ENCODE measurements at regions not wholly inside any gene's neighbourhood (a gene's known extent, or its start where the extent isn't known, plus 50 kb on each side); places are given as distances from the start of the nearest gene placed in this dataset.

DNA sequence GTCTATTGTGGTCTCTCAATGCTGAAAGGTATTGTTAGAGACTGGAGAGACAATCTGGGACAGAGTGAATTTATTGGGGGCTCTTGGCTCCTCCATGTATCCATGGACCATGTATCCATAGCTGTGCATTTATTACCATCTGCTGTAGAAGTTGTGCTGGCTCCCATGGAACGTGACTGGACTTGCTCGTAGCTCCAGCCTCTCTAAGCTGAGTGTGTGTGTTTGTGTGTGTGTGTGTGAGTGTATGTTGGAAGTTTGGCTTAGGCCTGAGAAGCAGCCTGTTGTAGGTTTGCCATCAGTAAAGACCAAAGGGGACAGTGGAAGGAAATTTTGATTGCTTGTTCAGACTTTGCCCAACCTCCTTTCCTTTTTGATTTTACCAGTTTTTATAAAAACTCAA is 105.7 kb upstream of the USP24 start:
- TF ChIP-seq, protein P1, sequence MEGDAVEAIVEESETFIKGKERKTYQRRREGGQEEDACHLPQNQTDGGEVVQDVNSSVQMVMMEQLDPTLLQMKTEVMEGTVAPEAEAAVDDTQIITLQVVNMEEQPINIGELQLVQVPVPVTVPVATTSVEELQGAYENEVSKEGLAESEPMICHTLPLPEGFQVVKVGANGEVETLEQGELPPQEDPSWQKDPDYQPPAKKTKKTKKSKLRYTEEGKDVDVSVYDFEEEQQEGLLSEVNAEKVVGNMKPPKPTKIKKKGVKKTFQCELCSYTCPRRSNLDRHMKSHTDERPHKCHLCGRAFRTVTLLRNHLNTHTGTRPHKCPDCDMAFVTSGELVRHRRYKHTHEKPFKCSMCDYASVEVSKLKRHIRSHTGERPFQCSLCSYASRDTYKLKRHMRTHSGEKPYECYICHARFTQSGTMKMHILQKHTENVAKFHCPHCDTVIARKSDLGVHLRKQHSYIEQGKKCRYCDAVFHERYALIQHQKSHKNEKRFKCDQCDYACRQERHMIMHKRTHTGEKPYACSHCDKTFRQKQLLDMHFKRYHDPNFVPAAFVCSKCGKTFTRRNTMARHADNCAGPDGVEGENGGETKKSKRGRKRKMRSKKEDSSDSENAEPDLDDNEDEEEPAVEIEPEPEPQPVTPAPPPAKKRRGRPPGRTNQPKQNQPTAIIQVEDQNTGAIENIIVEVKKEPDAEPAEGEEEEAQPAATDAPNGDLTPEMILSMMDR (conservative IDR thresholded peaks at IDR 0.05; ENCODE audit: low read length), result no peak
- no peak for TF ChIP-seq EZH2phosphoT487 (IDR thresholded peaks at IDR 0.05; ENCODE audit: borderline replicate concordance)

Data from Loucy (cell line).